C4-2B (cell line): ENCODE measurements at regions not wholly inside any gene's neighbourhood (a gene's known extent, or its start where the extent isn't known, plus 50 kb on each side); places are given as distances from the start of the nearest gene placed in this dataset.

Source experiments
- ZFX ChIP-seq: fragments of 450-650 bp; IDR thresholded peaks from 2 replicates; pipeline ENCODE4 v1.6.1; 2017
- TF ChIP-seq, protein P1 (sequence below): fragments of 450-650 bp; conservative IDR thresholded peaks from 2 replicates; pipeline ENCODE4 v1.5.1; 2017; ENCODE audit warnings: mild to moderate bottlenecking

DNA sequence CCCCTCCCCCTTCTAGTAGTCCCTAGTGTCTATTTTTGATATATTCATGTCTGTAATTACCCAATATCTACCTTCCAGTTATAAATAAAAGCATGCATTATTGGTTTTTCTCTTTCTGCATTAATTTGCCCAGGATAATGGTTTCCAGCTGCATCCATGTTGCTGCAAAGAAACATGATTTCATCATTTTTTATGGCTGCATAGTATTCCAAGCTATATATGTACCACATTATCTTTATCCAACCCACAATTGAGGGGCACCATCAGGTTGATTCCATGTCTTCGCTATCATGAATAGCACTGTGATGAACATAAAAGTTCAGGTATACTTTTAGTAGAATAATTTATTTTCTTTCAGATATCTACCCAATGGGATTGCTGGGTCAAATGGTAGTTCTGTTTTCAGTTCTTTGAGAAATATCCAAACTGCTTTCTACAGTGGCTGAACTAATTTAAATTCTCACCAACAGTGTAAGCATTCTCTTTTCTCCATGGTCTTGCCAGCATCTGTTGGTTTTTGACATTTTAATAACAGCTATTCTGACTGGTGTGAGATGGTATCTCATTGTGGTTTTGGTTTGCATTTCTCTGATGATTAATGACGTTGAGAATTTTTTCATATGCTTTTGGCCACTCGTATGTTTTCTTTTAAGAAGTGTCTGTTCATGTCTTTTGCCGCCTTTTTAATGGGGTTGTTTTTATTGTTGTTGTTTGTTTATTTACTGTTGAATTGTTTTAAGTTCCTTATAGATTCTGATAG lies 746.1 kb upstream of the MEF2C start:
- TF ChIP-seq, protein P1, sequence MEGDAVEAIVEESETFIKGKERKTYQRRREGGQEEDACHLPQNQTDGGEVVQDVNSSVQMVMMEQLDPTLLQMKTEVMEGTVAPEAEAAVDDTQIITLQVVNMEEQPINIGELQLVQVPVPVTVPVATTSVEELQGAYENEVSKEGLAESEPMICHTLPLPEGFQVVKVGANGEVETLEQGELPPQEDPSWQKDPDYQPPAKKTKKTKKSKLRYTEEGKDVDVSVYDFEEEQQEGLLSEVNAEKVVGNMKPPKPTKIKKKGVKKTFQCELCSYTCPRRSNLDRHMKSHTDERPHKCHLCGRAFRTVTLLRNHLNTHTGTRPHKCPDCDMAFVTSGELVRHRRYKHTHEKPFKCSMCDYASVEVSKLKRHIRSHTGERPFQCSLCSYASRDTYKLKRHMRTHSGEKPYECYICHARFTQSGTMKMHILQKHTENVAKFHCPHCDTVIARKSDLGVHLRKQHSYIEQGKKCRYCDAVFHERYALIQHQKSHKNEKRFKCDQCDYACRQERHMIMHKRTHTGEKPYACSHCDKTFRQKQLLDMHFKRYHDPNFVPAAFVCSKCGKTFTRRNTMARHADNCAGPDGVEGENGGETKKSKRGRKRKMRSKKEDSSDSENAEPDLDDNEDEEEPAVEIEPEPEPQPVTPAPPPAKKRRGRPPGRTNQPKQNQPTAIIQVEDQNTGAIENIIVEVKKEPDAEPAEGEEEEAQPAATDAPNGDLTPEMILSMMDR: no peak
- no peak for TF ChIP-seq ZFX
